OCI-LY7 (cell line): ENCODE measurements at regions not wholly inside any gene's neighbourhood (a gene's known extent, or its start where the extent isn't known, plus 50 kb on each side); places are given as distances from the start of the nearest gene placed in this dataset.

Source experiments
- BruUV-seq: library from RNA; stranded (reverse); fragments of 400-500 nt; replicated peaks from 2 replicates; lab custom pipeline; 2021; lab: Mats Ljungman, UMichigan
- CTCF ChIA-PET: fragments of 300-600 bp; sonication (Branson Sonifier 250); formaldehyde crosslinking; loops from one replicate; lab custom pipeline; 2022; ENCODE audit warnings: antibody characterized with exemption; ENCODE audit not compliant: unreplicated experiment; lab: Charles Lee
- POLR2A ChIA-PET: fragments of 300-600 bp; sonication (Branson Sonifier 250); formaldehyde crosslinking; loops from one replicate; lab custom pipeline; 2022; ENCODE audit warnings: antibody characterized with exemption; lab: Charles Lee
- DNase-seq: peaks from one replicate; pipeline ENCODE4 v3.0.0-alpha.2; 2015; ENCODE audit warnings: low spot score
- H2AFZ ChIP-seq: fragments of 200-600 bp; sonication (generic), shearing (Covaris generic); 2 replicates; pipeline ENCODE4 v1.6.1; 2014; ENCODE audit warnings: mild to moderate bottlenecking, antibody characterized with exemption, low read length, moderate library complexity
- H3K27ac ChIP-seq: fragments of 200-600 bp; sonication (generic); 2 replicates; pipeline ENCODE4 v1.5.1; 2014; ENCODE audit warnings: mixed run types, low read depth, mild to moderate bottlenecking, moderate library complexity, low read length, inconsistent platforms; ENCODE audit not compliant: poor library complexity, severe bottlenecking
- H3K36me3 ChIP-seq: fragments of 200-600 bp; sonication (generic); 2 replicates; pipeline ENCODE4 v1.6.1; 2014; ENCODE audit warnings: mild to moderate bottlenecking, antibody characterized with exemption, low read length, moderate library complexity, mixed read lengths; ENCODE audit not compliant: insufficient read depth
- H3K4me1 ChIP-seq: fragments of 200-600 bp; sonication (generic); 2 replicates; pipeline ENCODE4 v1.5.1; 2014; ENCODE audit warnings: mild to moderate bottlenecking, low read length; ENCODE audit not compliant: insufficient read depth, poor library complexity, severe bottlenecking
- H3K4me2 ChIP-seq: fragments of 200-600 bp; sonication (generic); 2 replicates; pipeline ENCODE4 v1.6.1; 2014; ENCODE audit warnings: mild to moderate bottlenecking, low read length
- H3K4me3 ChIP-seq: fragments of 200-600 bp; sonication (generic); 2 replicates; pipeline ENCODE4 v1.5.1; 2014; ENCODE audit warnings: mild to moderate bottlenecking, low read depth, low read length; ENCODE audit not compliant: poor library complexity, severe bottlenecking
- H3K79me2 ChIP-seq: fragments of 200-600 bp; sonication (generic); 2 replicates; pipeline ENCODE4 v1.6.1; 2016; ENCODE audit warnings: low read depth, mild to moderate bottlenecking, low read length, moderate library complexity, mixed read lengths; ENCODE audit not compliant: insufficient read depth
- H3K9me2 ChIP-seq: fragments of 200-600 bp; sonication (generic); 2 replicates; pipeline ENCODE4 v1.6.1; 2016; ENCODE audit warnings: mild to moderate bottlenecking, low read length, mixed read lengths; ENCODE audit not compliant: insufficient read depth
- H3K9me3 ChIP-seq: fragments of 200-600 bp; sonication (generic); 2 replicates; pipeline ENCODE4 v1.6.1; 2014; ENCODE audit warnings: mild to moderate bottlenecking, mixed run types, low read length, mixed read lengths
- H4K20me1 ChIP-seq: fragments of 200-600 bp; sonication (generic); 2 replicates; pipeline ENCODE4 v1.6.1; 2014; ENCODE audit warnings: mild to moderate bottlenecking, antibody characterized with exemption, low read length, moderate library complexity, mixed read lengths; ENCODE audit not compliant: insufficient read depth
- EZH2phosphoT487 ChIP-seq: fragments of 200-600 bp; sonication (generic); IDR thresholded peaks from 2 replicates; pipeline ENCODE4 v1.6.1; 2018; ENCODE audit warnings: low read depth, borderline replicate concordance, mild to moderate bottlenecking, mixed run types, antibody characterized with exemption, low read length, moderate library complexity, mixed read lengths
- intact Hi-C: fragments of 100-400 bp; cut with micrococcal nuclease; formaldehyde crosslinking; loops from one replicate; pipeline ENCODE4 v1.10.0; 2022; ENCODE audit not compliant: unreplicated experiment
- TF ChIP-seq, protein P1 (sequence below): fragments of 200-600 bp; sonication (generic); conservative IDR thresholded peaks from 2 replicates; pipeline ENCODE4 v1.5.1; 2014; ENCODE audit warnings: mild to moderate bottlenecking, antibody characterized with exemption, low read length, moderate library complexity, mixed read lengths

DNA sequence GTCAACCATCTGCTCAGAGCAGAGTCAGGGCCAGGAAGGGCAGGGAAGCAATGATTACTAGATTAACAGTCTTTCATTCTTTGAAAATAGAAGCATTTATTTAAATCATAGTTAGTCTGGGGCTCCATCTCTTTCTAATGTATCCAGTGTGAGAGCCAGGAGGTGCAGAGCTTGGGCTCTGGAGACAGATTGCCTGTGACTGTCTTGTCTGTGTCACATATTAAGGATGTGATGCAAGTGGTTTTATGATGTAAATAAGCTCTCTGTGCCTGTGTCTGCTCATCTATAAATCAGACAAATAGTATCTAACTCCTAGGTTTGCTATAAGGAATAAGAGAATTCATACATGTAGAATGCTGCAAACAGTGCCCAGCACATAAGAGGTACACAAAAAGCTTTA is 104.9 kb upstream of the TANK start:
- intact Hi-C loops = no loop called here

DNA sequence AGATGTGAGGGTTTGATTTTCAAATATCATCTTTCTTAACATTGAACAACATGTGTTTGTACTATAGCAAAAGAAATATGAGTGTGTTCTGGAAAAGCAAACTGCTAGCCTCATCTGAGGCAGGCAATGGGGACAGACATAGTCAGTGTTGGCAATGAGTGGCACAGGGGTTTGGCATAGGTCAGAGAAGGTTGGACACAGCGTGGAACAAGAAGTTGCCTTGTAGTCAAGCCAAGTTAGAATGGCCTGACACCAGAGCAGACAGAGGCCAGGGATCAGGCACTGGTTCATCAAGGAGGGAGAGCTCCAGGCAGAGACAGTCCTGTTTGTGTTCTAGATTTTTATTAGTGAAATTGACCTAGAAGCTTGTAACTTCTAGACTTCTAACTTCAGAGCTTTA is 100.8 kb upstream of the TANK start:
- BruUV-seq = no TSS peak
- Histone ChIP-seq H3K9me2 (no peaks in the 10 kb centered on the region), H3K9me3 (no peaks in the 10 kb centered on the region), H2AFZ (no peak overlapping the region), H3K4me1 (no peaks in the 10 kb centered on the region), H3K79me2 (no peaks in the 10 kb centered on the region), H3K4me2 (no peak overlapping the region), H4K20me1 (no peaks in the 10 kb centered on the region), H3K36me3 (no peaks in the 10 kb centered on the region), H3K27ac (no peak overlapping the region), H3K4me3 (no peak overlapping the region)
- ChIA-PET POLR2A (interaction anchor here (0.5 to 0.9 kb wide), 2 partner anchors 20 to 1070 kb away, joined by 3 read pairs; no protein-coding TSS in a partner anchor), CTCF (interaction anchor here (1.3 kb wide), 1 partner anchor 17 kb away, joined by 3 read pairs; no protein-coding TSS in a partner anchor)
- no peak for DNase-seq
- TF ChIP-seq, protein P1, sequence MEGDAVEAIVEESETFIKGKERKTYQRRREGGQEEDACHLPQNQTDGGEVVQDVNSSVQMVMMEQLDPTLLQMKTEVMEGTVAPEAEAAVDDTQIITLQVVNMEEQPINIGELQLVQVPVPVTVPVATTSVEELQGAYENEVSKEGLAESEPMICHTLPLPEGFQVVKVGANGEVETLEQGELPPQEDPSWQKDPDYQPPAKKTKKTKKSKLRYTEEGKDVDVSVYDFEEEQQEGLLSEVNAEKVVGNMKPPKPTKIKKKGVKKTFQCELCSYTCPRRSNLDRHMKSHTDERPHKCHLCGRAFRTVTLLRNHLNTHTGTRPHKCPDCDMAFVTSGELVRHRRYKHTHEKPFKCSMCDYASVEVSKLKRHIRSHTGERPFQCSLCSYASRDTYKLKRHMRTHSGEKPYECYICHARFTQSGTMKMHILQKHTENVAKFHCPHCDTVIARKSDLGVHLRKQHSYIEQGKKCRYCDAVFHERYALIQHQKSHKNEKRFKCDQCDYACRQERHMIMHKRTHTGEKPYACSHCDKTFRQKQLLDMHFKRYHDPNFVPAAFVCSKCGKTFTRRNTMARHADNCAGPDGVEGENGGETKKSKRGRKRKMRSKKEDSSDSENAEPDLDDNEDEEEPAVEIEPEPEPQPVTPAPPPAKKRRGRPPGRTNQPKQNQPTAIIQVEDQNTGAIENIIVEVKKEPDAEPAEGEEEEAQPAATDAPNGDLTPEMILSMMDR = no peak
- no peak for TF ChIP-seq EZH2phosphoT487
- intact Hi-C loops = no loop called here

More for the DNA sequence above, 104.9 kb upstream of the TANK start:
- Histone ChIP-seq H3K4me3 (no peak overlapping the region), H3K27ac (no peak overlapping the region), H2AFZ (no peak overlapping the region), H4K20me1 (no peaks in the 10 kb centered on the region), H3K36me3 (no peaks in the 10 kb centered on the region), H3K79me2 (no peaks in the 10 kb centered on the region), H3K9me2 (no peaks in the 10 kb centered on the region), H3K4me1 (no peaks in the 10 kb centered on the region), H3K9me3 (no peaks in the 10 kb centered on the region), H3K4me2 (no peak overlapping the region)
- ChIA-PET CTCF (no interaction called here), POLR2A (interaction anchor here (0.6 to 1.0 kb wide), 3 partner anchors 29 to 679 kb away, joined by 3 to 4 read pairs (median 3); no protein-coding TSS in a partner anchor)
- no peak for DNase-seq
- BruUV-seq = no TSS peak
- TF ChIP-seq, protein P1 = no peak
- TF ChIP-seq EZH2phosphoT487 = no peak

DNA sequence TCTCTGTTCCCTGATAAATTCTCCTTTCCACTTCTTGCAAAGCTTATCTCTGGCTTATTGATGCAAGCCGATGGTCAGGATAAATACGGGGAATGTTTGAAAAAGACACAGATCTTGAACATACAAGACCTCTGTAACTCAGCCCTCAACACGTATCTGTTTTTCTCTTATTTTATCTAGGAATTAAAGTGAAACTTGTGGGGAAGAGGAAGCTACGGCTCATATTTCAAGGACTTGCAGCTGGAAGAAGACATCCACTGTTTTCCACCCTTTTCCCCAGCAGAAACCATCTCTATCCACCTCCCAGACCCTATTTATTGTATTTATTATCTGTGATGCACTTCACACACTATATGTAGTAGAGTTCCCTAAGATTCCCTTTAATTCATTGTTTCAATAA is 98.4 kb upstream of the TANK start:
- ChIA-PET CTCF (interaction anchor here (0.6 kb wide), 1 partner anchor 24 kb away, joined by 4 read pairs; no protein-coding TSS in a partner anchor), POLR2A (interaction anchor here (0.7 to 0.8 kb wide), 4 partner anchors 23 to 171 kb away, joined by 3 to 5 read pairs (median 3); no protein-coding TSS in a partner anchor)
- BruUV-seq = no TSS peak

More for the DNA sequence above, 98.4 kb upstream of the TANK start:
- Histone ChIP-seq H3K36me3 (no peaks in the 10 kb centered on the region), H3K9me3 (no peaks in the 10 kb centered on the region), H2AFZ (no peak overlapping the region), H3K4me2 (no peak overlapping the region), H3K4me1 (no peaks in the 10 kb centered on the region), H3K4me3 (no peak overlapping the region), H3K27ac (no peak overlapping the region), H3K9me2 (no peaks in the 10 kb centered on the region), H4K20me1 (no peaks in the 10 kb centered on the region), H3K79me2 (no peaks in the 10 kb centered on the region)
- TF ChIP-seq EZH2phosphoT487 = no peak
- TF ChIP-seq, protein P1 = no peak
- intact Hi-C loops = loop anchor here (10.0 kb wide), 1 partner anchor 357 kb away; no protein-coding TSS in a partner anchor
- DNase-seq = no peak
